Activated CD8-positive, alpha-beta memory T cell treated with anti-CD3 and anti-CD28 coated beads for 36 hours (primary cell): ENCODE measurements at regions not wholly inside any gene's neighbourhood (a gene's known extent, or its start where the extent isn't known, plus 50 kb on each side); places are given as distances from the start of the nearest gene placed in this dataset.

Experiments used
- CTCF ChIA-PET: fragments of 350-600 bp; sonication (Branson Sonifier 250); formaldehyde crosslinking; loops from one replicate; lab custom pipeline; 2021; ENCODE audit warnings: antibody characterized with exemption; lab: Charles Lee
- POLR2A ChIA-PET: fragments of 350-600 bp; sonication (Branson Sonifier 250); formaldehyde crosslinking; loops from one replicate; lab custom pipeline; 2021; ENCODE audit warnings: antibody characterized with exemption; lab: Charles Lee

GRCh38 chr7:41134300-41135255 lies 568.3 kb downstream of the INHBA start:
- ChIA-PET CTCF (no interaction called here), POLR2A (no interaction called here)

DNA sequence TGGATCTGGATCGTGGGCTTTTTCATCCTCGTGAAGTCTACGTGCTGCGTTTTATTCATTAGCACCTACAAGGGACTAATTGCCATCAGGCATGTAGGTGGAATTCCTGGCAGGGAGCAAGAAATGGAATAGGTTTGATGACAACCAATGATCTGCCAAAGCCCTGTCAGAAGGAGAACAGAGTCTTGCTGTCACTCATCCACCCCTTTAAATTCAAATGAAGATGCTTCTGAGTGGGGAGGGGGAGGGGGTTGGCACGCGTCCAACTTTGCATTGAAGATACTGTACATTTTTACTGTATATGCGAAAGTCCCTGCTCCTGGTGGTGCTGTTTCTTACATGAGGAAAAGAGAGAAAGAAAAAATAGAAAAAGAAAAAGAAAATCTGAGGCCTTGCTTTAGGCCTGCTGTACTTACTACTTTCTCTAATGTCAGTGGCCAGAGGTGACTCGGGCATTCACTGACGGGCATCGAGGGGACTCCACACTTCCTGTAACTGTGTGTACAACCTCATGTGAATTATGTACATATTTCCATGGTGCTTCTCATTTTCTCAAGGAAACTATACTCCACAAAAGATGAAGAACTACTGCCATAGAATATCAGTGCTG lies 569.1 kb downstream of the INHBA start:
- ChIA-PET CTCF (no interaction called here), POLR2A (no interaction called here)

DNA sequence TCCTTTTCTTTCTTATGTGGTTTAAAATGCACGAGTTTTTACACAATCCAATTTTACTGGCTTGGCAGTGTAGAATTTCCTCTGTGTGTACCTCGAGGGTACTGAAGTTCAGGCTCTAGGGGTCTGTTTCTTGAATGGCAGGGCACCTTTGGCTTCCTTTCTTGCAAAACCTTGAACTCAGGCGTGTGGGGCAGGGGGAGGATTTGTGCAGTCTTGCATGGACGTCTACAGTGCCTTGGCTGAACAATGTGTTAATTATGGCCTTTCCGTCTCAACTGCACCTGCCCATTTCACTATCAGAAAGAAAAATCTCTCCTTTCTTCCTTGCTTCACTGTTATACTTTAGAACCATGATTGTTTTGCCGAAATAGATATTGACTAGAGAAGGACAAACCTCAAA lies 570.9 kb downstream of the INHBA start:
- ChIA-PET CTCF (no interaction called here), POLR2A (no interaction called here)

GRCh38 chr7:41130561-41131236 lies 572.2 kb downstream of the INHBA start:
- POLR2A ChIA-PET = no interaction called here
- CTCF ChIA-PET = no interaction called here

DNA sequence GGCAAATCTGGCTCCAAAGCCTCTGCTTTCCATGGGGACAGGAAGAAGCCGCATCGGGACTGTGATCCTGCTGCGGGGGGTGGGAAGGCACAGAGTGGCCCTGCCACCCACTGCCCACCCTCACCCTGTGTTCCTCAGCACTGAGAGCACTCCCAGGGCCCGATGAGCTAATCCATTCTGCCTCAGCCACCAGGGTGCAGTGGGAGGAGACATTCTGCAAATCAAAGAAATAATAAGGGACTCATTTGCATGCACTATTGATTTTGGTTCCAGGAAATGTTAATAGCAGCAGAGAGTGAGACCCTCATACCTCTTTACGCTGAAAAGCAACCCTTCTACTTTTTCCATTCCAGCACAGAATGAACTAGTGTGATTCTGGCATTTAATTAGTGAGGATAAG lies 572.8 kb downstream of the INHBA start:
- ChIA-PET POLR2A (no interaction called here), CTCF (no interaction called here)

GRCh38 chr7:41125343-41125742 lies 577.5 kb downstream of the INHBA start:
- CTCF ChIA-PET = no interaction called here
- POLR2A ChIA-PET = no interaction called here

- ChIA-PET POLR2A (no interaction called here), CTCF (no interaction called here)
Observed at GRCh38 chr7:41122256-41122987, 580.5 kb downstream of the INHBA start.

- ChIA-PET POLR2A (no interaction called here), CTCF (no interaction called here)
Observed at GRCh38 chr7:41121228-41121627, 581.7 kb downstream of the INHBA start.

- ChIA-PET CTCF (no interaction called here), POLR2A (no interaction called here)
Observed at GRCh38 chr7:41118486-41118885, 584.4 kb downstream of the INHBA start.

DNA sequence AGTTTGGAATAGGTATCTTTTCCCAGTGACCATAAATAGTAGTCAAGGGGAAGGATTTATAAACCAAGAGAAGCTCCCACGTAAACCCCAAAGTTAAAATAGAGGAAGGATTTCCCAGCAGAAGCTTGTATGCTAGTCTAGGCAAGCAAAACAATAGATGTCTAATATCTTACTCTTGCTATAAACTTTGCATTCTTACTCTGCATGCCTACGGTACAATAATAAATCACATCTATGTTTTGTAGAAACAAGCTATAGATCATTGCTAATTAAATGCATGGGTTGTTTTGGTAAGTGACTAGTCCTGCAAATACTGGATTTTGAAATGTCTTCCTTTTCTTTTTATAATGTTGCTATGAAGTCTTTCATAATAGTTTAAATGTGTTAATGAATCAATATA lies 585.5 kb downstream of the INHBA start:
- ChIA-PET CTCF (no interaction called here), POLR2A (no interaction called here)

DNA sequence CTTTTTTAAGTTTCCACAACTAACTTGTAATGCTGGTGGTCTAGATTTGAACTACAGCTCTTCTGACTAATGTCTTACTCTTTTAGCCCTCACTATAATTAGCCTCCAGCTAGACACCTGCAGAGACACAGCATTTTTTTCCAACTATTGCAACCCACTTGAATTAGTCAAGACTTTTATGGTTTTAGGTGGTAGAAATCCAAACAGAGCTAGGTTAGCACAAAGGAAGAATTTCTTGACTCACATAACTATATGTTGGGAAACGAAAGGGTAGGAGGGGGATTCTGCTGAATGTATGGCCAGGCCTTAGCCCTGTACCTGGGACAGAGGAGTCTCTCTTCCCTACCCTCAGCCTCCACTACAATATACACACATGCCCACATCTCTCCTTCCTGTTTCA lies 586.1 kb downstream of the INHBA start:
- ChIA-PET POLR2A (no interaction called here), CTCF (no interaction called here)

DNA sequence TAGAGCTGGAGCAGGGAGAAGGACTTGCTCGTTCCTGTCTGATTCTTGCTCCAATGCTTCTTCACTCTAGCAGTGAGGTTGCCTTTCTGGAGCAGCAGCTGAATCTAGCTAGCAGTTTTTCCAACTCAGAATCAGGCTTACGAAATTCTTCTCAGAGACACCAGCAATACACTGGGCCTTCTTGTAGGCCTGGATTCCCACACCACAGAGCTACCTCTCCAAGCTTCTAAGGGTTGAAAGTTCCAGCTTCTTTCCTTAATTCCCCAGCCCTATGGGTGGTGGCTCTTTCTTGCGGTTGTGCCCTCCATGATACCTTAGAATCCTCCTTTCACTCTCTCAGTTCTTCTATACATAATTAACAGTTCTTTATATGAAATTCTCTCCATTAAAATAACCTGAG lies 586.6 kb downstream of the INHBA start:
- POLR2A ChIA-PET = no interaction called here
- CTCF ChIA-PET = no interaction called here

GRCh38 chr7:41114691-41115090 lies 588.2 kb downstream of the INHBA start:
- POLR2A ChIA-PET = no interaction called here

DNA sequence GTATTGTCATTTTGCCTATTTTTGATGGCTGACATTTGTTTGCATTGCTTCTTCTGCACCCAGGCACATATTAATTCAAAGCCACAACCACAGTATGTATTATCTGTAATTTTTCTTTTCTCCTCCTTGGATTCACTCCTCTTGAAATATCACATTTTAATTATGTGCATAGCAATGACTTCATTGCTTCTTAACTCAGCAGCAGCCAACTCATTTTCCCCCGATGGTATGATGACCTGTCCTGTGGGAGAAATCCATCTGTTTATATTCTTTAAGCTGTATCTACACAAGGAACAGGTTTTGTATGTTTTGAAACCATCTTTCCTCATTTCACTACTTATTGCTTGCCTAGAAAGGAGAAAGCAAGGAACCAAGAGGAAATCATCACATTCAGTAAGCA lies 588.8 kb downstream of the INHBA start:
- CTCF ChIA-PET = no interaction called here

More at GRCh38 chr7:41114691-41115090, 588.2 kb downstream of the INHBA start:
- CTCF ChIA-PET = no interaction called here

GRCh38 chr7:41113719-41114118 lies 589.2 kb downstream of the INHBA start:
- CTCF ChIA-PET = no interaction called here

More for the DNA sequence above, 588.8 kb downstream of the INHBA start:
- POLR2A ChIA-PET = no interaction called here

GRCh38 chr7:41110186-41110585 lies 592.7 kb downstream of the INHBA start:
- ChIA-PET CTCF (no interaction called here), POLR2A (no interaction called here)

More at GRCh38 chr7:41113719-41114118, 589.2 kb downstream of the INHBA start:
- POLR2A ChIA-PET = no interaction called here

DNA sequence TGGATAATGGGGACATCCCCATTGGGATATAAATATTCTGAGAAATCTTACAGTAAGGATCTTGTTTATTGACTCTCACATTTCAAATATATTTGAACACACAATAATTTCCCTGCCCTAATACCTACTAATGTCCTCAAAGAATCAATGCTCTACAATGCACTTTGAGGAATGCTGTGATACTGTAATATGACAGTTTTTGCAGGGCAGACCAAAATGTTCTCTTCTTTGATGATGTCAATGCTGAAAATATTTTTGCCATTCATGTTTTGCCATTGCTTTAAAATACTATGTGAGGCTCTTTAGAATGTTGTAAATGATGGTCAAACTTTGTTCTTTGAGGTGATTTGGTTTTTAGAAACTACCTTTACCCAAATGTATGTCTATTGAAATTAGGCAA lies 594.1 kb downstream of the INHBA start:
- CTCF ChIA-PET = no interaction called here

GRCh38 chr7:41107938-41108448 lies 594.9 kb downstream of the INHBA start:
- CTCF ChIA-PET = no interaction called here

More for the DNA sequence above, 594.1 kb downstream of the INHBA start:
- POLR2A ChIA-PET = no interaction called here

DNA sequence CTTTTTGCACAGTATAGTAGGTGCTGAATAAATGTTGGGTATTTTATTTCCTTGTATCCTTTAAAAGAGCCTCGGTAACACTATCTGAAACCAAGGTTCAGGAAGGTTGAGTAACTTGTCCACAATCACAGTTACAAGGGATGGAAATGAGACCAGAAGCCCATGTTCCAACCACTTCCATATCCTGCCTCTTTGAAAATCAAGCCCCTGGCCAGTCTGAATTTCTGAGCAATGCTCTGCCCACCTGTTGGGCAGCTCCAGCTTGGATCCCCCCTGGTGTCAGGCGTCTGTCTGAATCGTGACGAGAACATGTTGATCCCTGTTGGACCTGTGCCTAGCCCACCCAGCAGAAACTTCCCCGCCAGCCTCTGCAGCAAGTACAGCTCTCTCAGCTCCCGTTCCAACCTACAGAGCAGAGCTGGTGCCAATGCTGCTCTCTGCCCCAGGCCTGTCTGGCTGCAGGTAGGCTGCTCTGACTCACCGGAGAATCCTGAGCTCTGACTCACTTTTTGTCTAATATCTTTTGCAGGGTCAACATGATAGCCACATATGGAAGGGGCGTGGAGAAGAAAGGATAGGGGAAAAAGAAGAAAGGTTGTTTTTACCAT lies 595.5 kb downstream of the INHBA start:
- ChIA-PET POLR2A (no interaction called here), CTCF (no interaction called here)

More at GRCh38 chr7:41107938-41108448, 594.9 kb downstream of the INHBA start:
- POLR2A ChIA-PET = no interaction called here
